Gastrocnemius medialis (tissue), 4 donors: ENCODE measurements at regions not wholly inside any gene's neighbourhood (a gene's known extent, or its start where the extent isn't known, plus 50 kb on each side); places are given as distances from the start of the nearest gene placed in this dataset.

Experiments
- ATAC-seq, 2 donors: fragments of 150-250 bp; one replicate each; pipeline ENCODE4 v1.9.1; 2016
- DNase-seq, 2 donors: peaks; one replicate each; pipeline ENCODE4 v3.0.0-alpha.2; 2019
- H3K27ac ChIP-seq, 4 donors: fragments of 200-600 bp; sonication (generic); 1 replicate in 1 of 4; 2 replicates in 3 of 4; pipeline ENCODE4 v1.5.1; 2016 to 2018; ENCODE audit warnings: mild to moderate bottlenecking in 2 of 4, moderate library complexity in 1 of 4
- H3K27me3 ChIP-seq, 3 donors: fragments of 200-600 bp; sonication (generic) in 2 of 3; 1 replicate in 1 of 3; 2 replicates in 2 of 3; pipeline versions ENCODE4 v1.5.1 to v1.6.0; 2016 to 2019; ENCODE audit warnings: mild to moderate bottlenecking in 1 of 3, moderate library complexity in 1 of 3
- H3K36me3 ChIP-seq, 2 donors: fragments of 200-600 bp; sonication (generic) in 1 of 2; one replicate each; pipeline ENCODE4 v1.5.1; 2017 to 2018
- H3K4me1 ChIP-seq, 2 donors: fragments of 200-600 bp; sonication (generic) in 1 of 2; one replicate each; pipeline ENCODE4 v1.5.1; 2016 to 2017; ENCODE audit warnings: mild to moderate bottlenecking in 2 of 2
- H3K4me3 ChIP-seq, 4 donors: fragments of 200-600 bp; sonication (generic) in 3 of 4; 1 replicate in 1 of 4; 2 replicates in 3 of 4; pipeline ENCODE4 v1.5.1; 2016 to 2019; ENCODE audit warnings: mild to moderate bottlenecking in 2 of 4
- H3K9me3 ChIP-seq, 3 donors: fragments of 200-600 bp; sonication (generic) in 2 of 3; 1 replicate in 1 of 3; 2 replicates in 2 of 3; pipeline ENCODE4 v1.5.1; 2016 to 2019
- POLR2A ChIP-seq, 2 donors: fragments of 450-650 bp; IDR thresholded peaks; one replicate each; pipeline ENCODE4 v1.6.1; 2017; ENCODE audit warnings: antibody characterized with exemption in 2 of 2, mild to moderate bottlenecking in 2 of 2, moderate library complexity in 2 of 2
- in situ Hi-C, 4 donors: fragments of 200-750 bp; cut with MboI; loops; one replicate each; pipeline versions ENCODE4 v1.15.0 to v1.8.0; 2017; ENCODE audit warnings: low sequenced_read_pairs in 4 of 4
- intact Hi-C: fragments of 100-400 bp; cut with DNase I; formaldehyde crosslinking; loops from one replicate; pipeline ENCODE4 v1.15.1; 2023; ENCODE audit warnings: low total_unique reads
- TF ChIP-seq, protein P1 (sequence below), 5 experiments: fragments of 450-650 bp in 3 of 5; fragments of 200-600 bp in 2 of 5; sonication (generic) in 2 of 5; IDR thresholded peaks in 4 of 5; conservative IDR thresholded peaks in 1 of 5; 1 replicate in 4 of 5; 2 replicates in 1 of 5; pipeline ENCODE4 v1.5.1; 2016 to 2019; ENCODE audit warnings: antibody characterized with exemption in 5 of 5, mild to moderate bottlenecking in 3 of 5, moderate library complexity in 3 of 5

DNA sequence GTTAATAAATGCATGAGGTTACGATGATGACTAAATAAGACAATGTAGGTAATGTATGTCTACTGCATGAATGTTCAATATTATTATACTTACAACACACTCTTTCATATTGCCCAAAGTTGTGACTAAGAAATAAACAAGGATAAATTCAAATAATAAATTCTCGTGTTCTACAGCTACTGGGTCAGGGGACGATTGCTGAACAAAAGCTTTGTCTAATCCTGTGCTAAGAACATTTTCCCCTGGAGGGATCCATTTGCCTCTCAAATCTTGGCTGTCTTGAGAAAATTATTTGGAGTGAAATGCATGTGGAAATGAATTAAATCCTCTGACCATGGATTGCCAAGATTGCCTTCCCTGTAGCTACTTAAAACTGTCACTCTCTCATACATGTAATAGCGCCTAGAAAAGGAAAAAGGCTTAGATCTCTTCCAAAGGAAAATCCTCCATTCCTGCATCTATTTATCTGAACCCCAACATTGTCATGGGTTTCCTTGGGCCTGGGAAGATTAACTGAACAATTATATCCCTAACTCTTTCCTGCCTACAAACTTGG lies 893.8 kb upstream of the ACO1 start:
- TF ChIP-seq, protein P1, sequence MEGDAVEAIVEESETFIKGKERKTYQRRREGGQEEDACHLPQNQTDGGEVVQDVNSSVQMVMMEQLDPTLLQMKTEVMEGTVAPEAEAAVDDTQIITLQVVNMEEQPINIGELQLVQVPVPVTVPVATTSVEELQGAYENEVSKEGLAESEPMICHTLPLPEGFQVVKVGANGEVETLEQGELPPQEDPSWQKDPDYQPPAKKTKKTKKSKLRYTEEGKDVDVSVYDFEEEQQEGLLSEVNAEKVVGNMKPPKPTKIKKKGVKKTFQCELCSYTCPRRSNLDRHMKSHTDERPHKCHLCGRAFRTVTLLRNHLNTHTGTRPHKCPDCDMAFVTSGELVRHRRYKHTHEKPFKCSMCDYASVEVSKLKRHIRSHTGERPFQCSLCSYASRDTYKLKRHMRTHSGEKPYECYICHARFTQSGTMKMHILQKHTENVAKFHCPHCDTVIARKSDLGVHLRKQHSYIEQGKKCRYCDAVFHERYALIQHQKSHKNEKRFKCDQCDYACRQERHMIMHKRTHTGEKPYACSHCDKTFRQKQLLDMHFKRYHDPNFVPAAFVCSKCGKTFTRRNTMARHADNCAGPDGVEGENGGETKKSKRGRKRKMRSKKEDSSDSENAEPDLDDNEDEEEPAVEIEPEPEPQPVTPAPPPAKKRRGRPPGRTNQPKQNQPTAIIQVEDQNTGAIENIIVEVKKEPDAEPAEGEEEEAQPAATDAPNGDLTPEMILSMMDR (IDR thresholded peaks at IDR 0.05 in 4 of 5, conservative IDR thresholded peaks at IDR 0.05 in 1 of 5), result no peak
- TF ChIP-seq POLR2A (IDR thresholded peaks at IDR 0.05), result no peak
- H3K27ac ChIP-seq, result no peak overlapping the region
- H3K9me3 ChIP-seq, result no peaks in the 10 kb centered on the region
- in situ Hi-C loops, result no loop called here
- DNase-seq (no peak), ATAC-seq (no peak)
- no peaks in the 10 kb centered on the region for H3K27me3 ChIP-seq
- no peaks in the 10 kb centered on the region for H3K36me3 ChIP-seq
- H3K4me3 ChIP-seq, result no peak overlapping the region
- no peaks in the 10 kb centered on the region for H3K4me1 ChIP-seq
- intact Hi-C loops, result no loop called here

- ATAC-seq (no peak), DNase-seq (no peak)
- H3K27ac ChIP-seq, result no peak overlapping the region
- TF ChIP-seq, protein P1 (IDR thresholded peaks at IDR 0.05 in 4 of 5, conservative IDR thresholded peaks at IDR 0.05 in 1 of 5), result no peak
- no peak for TF ChIP-seq POLR2A (IDR thresholded peaks at IDR 0.05)
- no peaks in the 10 kb centered on the region for H3K36me3 ChIP-seq
- no peak overlapping the region for H3K4me3 ChIP-seq
- H3K27me3 ChIP-seq, result no peaks in the 10 kb centered on the region
- intact Hi-C loops, result no loop called here
- no peaks in the 10 kb centered on the region for H3K9me3 ChIP-seq
- H3K4me1 ChIP-seq, result no peaks in the 10 kb centered on the region
- in situ Hi-C loops, result no loop called here
These were observed 892.2 kb upstream of the ACO1 start for GRCh38 chr9:31492229-31492628.

- Histone ChIP-seq H3K4me3 (no peak overlapping the region), H3K27ac (no peak overlapping the region), H3K9me3 (no peaks in the 10 kb centered on the region), H3K36me3 (no peaks in the 10 kb centered on the region), H3K4me1 (no peaks in the 10 kb centered on the region), H3K27me3 (no peaks in the 10 kb centered on the region)
- TF ChIP-seq POLR2A (IDR thresholded peaks at IDR 0.05), result no peak
- TF ChIP-seq, protein P1 (IDR thresholded peaks at IDR 0.05 in 4 of 5, conservative IDR thresholded peaks at IDR 0.05 in 1 of 5), result no peak
- DNase-seq (no peak), ATAC-seq (no peak)
- in situ Hi-C loops (loop anchor here in 1 of 4 donors (10.0 kb wide), 1 partner anchor 46 kb away; no protein-coding TSS in a partner anchor), intact Hi-C loops (no loop called here)
These were observed 884.0 kb upstream of the ACO1 start for GRCh38 chr9:31500422-31500821.

GRCh38 chr9:31519011-31519410 lies 865.4 kb upstream of the ACO1 start:
- no peak for TF ChIP-seq POLR2A (IDR thresholded peaks at IDR 0.05)
- TF ChIP-seq, protein P1 (IDR thresholded peaks at IDR 0.05 in 4 of 5, conservative IDR thresholded peaks at IDR 0.05 in 1 of 5), result no peak
- DNase-seq (no peak), ATAC-seq (no peak)
- in situ Hi-C loops (no loop called here), intact Hi-C loops (no loop called here)
- Histone ChIP-seq H3K9me3 (no peaks in the 10 kb centered on the region), H3K4me1 (no peaks in the 10 kb centered on the region), H3K27me3 (no peaks in the 10 kb centered on the region), H3K36me3 (no peaks in the 10 kb centered on the region), H3K4me3 (no peak overlapping the region), H3K27ac (no peak overlapping the region)

- H3K27ac ChIP-seq, result no peak overlapping the region
- intact Hi-C loops (no loop called here), in situ Hi-C loops (no loop called here)
- no peak for TF ChIP-seq POLR2A (IDR thresholded peaks at IDR 0.05)
- TF ChIP-seq, protein P1 (IDR thresholded peaks at IDR 0.05 in 4 of 5, conservative IDR thresholded peaks at IDR 0.05 in 1 of 5), result no peak
- no peaks in the 10 kb centered on the region for H3K9me3 ChIP-seq
- DNase-seq, result no peak
- no peaks in the 10 kb centered on the region for H3K27me3 ChIP-seq
- ATAC-seq, result no peak
- no peaks in the 10 kb centered on the region for H3K4me1 ChIP-seq
- no peaks in the 10 kb centered on the region for H3K36me3 ChIP-seq
- no peak overlapping the region for H3K4me3 ChIP-seq
These were observed 865.0 kb upstream of the ACO1 start for GRCh38 chr9:31519424-31519823.
